Ishikawa (cell line): ENCODE measurements at regions not wholly inside any gene's neighbourhood (a gene's known extent, or its start where the extent isn't known, plus 50 kb on each side); places are given as distances from the start of the nearest gene placed in this dataset.

ENCODE experiments used
- CEBPB ChIP-seq: IDR thresholded peaks from 2 replicates; pipeline ENCODE4 v1.6.1; 2012
- CREB1 ChIP-seq: IDR thresholded peaks from 2 replicates; pipeline ENCODE4 v1.6.1; 2012; ENCODE audit warnings: low read depth
- EGR1 ChIP-seq: IDR thresholded peaks from 2 replicates; pipeline ENCODE4 v1.6.1; 2012
- EP300 ChIP-seq: IDR thresholded peaks from 2 replicates; pipeline ENCODE4 v1.6.1; 2012; ENCODE audit warnings: borderline replicate concordance
- FOXM1 ChIP-seq: IDR thresholded peaks from 2 replicates; pipeline ENCODE4 v1.6.1; 2012; ENCODE audit warnings: low read depth, borderline replicate concordance
- MAX ChIP-seq: IDR thresholded peaks from 2 replicates; pipeline ENCODE4 v1.6.1; 2012
- NFIC ChIP-seq: IDR thresholded peaks from 2 replicates; pipeline ENCODE4 v1.6.1; 2012
- RAD21 ChIP-seq: IDR thresholded peaks from 2 replicates; pipeline ENCODE4 v1.6.1; 2012; ENCODE audit warnings: low read depth
- REST ChIP-seq: IDR thresholded peaks from 2 replicates; pipeline ENCODE4 v1.6.1; 2012; ENCODE audit warnings: low read depth, mild to moderate bottlenecking
- TAF1 ChIP-seq: IDR thresholded peaks from 2 replicates; pipeline ENCODE4 v1.6.1; 2012; ENCODE audit warnings: low read depth, mild to moderate bottlenecking
- TCF12 ChIP-seq: IDR thresholded peaks from 2 replicates; pipeline ENCODE4 v1.6.1; 2012; ENCODE audit warnings: low read depth
- TEAD4 ChIP-seq: IDR thresholded peaks from 2 replicates; pipeline ENCODE4 v1.6.1; 2012
- YY1 ChIP-seq: IDR thresholded peaks from 2 replicates; pipeline ENCODE4 v1.6.1; 2012; ENCODE audit warnings: low read depth
- ZBTB7A ChIP-seq: IDR thresholded peaks from 2 replicates; pipeline ENCODE4 v1.6.1; 2012; ENCODE audit warnings: low read depth
- TF ChIP-seq, protein P1 (sequence below): IDR thresholded peaks from 2 replicates; pipeline ENCODE4 v1.6.1; 2012

DNA sequence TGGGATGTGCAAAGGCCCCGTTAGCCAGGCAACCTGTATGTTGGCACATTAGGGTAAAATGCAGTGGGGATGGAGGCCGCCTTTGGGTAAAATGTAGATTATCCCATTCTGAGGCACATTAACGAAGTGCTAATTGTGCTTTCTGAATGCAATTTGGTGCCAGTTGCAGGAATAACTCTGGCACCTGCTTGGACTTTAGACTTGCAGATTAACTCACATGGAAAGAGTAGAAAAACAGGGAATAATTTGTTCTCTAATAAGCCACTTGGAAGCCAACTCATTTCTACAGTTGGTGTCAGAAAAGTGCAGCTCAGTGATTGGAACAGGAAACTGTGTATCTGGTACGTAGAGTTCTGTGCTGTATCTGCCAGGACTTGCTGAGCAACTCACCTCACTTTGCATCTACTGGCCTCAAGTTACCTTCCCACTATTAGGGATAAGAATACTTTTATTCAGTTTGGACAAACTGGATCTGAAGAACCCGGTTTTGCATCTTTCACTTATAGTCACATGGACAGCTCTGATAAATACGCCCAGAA is 377.4 kb upstream of the PODXL start:
- TF ChIP-seq RAD21, result no peak
- TF ChIP-seq TAF1, result no peak
- TF ChIP-seq EGR1, result no peak
- no peak for TF ChIP-seq TCF12
- no peak for TF ChIP-seq NFIC
- no peak for TF ChIP-seq CEBPB
- TF ChIP-seq REST, result no peak
- no peak for TF ChIP-seq MAX

DNA sequence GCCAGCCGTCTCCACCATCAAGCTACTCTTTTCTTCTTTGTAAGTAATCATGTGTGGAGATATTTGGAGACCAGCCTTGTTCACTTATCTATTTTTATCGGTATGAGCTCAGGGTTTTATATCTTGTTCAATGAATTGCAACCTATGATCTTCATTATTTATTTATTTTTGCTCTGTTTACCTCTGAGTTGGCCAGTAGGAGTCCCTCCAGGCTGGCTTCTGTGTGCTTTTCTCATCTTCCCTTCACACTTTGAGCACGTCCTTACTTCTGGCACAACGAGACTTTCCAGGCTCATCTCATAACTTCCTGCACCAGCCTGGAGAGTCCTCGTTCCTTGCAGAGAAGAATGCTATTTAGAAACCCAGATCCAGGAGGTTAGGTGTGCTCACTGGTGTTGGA is 375.8 kb upstream of the PODXL start:
- no peak for TF ChIP-seq YY1
- TF ChIP-seq CEBPB, result no peak
- no peak for TF ChIP-seq TAF1
- no peak for TF ChIP-seq FOXM1
- TF ChIP-seq TCF12, result no peak
- no peak for TF ChIP-seq NFIC

GRCh38 chr7:131931370-131931769 is 374.9 kb upstream of the PODXL start:
- no peak for TF ChIP-seq EGR1
- TF ChIP-seq REST, result no peak
- no peak for TF ChIP-seq CEBPB
- TF ChIP-seq, protein P1, sequence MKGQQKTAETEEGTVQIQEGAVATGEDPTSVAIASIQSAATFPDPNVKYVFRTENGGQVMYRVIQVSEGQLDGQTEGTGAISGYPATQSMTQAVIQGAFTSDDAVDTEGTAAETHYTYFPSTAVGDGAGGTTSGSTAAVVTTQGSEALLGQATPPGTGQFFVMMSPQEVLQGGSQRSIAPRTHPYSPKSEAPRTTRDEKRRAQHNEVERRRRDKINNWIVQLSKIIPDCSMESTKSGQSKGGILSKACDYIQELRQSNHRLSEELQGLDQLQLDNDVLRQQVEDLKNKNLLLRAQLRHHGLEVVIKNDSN, result no peak
- no peak for TF ChIP-seq CREB1
- no peak for TF ChIP-seq TAF1
- TF ChIP-seq EP300, result no peak
- no peak for TF ChIP-seq NFIC
- TF ChIP-seq TCF12, result no peak
- no peak for TF ChIP-seq ZBTB7A
- TF ChIP-seq FOXM1, result no peak
- no peak for TF ChIP-seq MAX
- no peak for TF ChIP-seq RAD21
- TF ChIP-seq YY1, result no peak
- no peak for TF ChIP-seq TEAD4

DNA sequence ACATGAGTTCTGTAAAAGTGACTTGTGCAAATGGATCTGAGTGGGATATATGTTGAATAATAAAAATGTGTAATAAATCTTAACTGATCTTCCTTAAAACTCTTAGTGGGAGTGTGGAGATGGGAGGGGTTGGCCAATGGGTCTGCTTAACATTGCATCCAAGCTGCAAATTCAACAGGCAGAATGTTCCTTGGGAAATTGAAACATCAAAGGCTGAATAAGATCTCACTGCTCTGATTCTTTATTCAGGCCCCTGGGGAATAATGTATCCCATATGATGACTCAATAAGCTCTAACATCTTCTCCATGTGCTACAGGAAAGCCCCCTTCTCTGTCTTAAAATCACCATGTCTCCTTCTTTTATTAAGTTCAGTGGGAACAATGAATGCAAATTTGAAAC is 373.2 kb upstream of the PODXL start:
- no peak for TF ChIP-seq CREB1
- no peak for TF ChIP-seq MAX
- no peak for TF ChIP-seq ZBTB7A

- TF ChIP-seq EP300 (no peak), CEBPB (no peak), REST (no peak), MAX (no peak), CREB1 (no peak), NFIC (no peak)
Measured at GRCh38 chr7:131927770-131928423, 371.5 kb upstream of the PODXL start.
